SKM-1 (cell line): ENCODE measurements at regions not wholly inside any gene's neighbourhood (a gene's known extent, or its start where the extent isn't known, plus 50 kb on each side); places are given as distances from the start of the nearest gene placed in this dataset.

Source experiments
- DNase-seq: peaks from one replicate; lab custom pipeline; 2025; ENCODE audit not compliant: unreplicated experiment; lab: John Stamatoyannopoulos, UW

- DNase-seq = no peak
These were observed 115.3 kb downstream of the POLR2M start for GRCh38 chr15:57821826-57822225.

DNA sequence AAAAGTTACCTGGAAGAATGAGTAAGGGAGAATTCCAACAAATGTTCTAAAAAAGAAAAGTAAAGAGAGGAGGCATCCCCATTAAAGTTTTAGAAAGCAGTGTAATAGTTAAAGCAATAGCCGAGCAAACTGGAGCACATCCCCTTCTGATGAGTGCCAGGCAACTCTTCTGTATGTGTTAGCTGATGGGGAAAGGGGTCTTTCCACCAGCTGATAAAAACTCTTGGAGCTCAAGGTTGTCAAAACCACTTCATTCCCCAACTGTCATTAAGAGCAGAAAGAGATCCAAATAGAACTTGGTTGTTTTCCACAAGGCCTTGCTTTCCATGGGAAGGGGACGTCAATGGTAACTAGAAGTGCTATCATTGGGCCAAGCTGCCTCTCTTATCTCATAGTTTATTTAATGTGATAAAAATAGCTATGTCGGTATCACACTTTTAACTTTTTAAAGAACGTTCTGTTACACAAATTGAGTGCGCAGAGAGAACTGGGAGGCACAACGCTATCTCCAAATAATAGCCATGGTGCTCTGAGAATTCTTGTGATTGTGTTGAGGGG, 116.9 kb downstream of the POLR2M start:
- DNase-seq = no peak

DNA sequence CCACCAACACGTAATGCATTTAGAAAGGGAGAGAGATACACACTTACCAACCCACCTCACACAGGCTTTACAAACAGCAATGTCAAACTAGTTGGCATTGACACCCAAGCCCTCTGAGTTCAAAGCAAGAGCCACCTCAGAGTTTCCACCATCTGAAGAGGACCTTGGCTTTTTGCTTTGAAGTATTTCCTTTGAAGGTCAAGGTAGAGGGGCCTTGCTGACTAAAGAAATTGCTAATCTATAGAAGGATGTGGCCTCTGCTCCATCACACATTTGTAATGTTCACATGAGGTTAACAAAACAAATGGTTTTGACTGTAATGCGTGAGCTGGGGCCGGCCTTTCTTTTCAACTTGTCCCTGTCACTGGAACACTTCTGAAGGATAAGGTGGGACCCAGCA, 117.7 kb downstream of the POLR2M start:
- no peak for DNase-seq

GRCh38 chr15:57827021-57827420, 120.5 kb downstream of the POLR2M start:
- no peak for DNase-seq

DNA sequence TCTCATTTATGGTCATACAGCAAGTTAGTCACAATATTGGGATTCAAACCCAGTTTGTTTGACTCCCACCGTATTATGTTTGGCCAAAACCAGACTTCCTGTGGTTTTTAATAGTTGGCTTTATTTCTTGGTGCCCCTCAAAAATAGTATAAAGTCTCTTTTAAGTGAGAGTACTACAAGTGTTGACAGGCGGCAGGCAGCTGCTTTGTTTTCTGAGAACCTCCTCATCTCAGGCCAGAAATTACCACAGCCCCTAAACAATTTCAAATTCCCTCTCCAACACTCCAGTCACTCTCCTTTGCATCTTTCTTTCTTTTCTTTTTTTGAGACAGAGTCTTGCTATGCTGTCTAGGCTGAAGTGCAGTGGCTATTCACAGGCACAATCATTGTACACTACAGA, 121.5 kb downstream of the POLR2M start:
- no peak for DNase-seq

GRCh38 chr15:57832183-57832582, 125.7 kb downstream of the POLR2M start:
- DNase-seq = no peak

DNA sequence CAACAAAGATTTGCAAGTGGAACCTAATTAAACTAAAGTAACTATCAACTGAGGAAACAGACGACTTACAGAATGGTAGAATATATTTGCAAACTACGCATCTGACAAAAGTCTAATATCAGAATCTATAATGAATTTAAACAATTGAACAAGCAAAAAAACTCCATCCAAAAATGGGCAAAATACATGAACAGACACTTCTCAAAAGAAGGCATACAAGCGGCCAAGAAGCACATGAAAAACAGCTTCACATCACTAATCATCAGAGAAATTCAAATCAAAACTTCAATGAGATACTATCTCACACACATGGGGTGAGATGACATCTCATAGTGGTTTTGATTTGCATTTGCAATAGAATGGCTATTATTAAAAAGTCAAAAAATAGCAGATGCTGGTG, 128.6 kb downstream of the POLR2M start:
- no peak for DNase-seq

DNA sequence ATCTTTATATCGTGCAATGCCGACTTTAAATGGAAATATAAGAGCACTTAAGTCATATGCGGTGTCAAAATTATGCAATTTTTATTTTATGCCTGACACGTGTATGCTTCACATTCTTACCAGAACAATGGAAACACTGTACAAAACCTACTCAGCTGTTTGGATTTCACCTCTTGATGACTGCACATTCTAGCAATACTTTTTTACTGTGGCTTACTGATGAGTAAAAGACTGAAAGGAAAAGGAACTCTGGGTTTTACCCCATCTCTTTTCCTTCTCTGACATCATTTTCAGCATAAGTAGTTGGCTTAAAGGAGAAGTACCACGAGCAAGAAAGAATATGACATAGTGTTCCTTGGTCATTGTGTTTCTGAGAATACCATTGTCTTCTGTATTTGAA, 142.8 kb downstream of the POLR2M start:
- no peak for DNase-seq

- DNase-seq = no peak
These were observed 148.0 kb downstream of the POLR2M start for GRCh38 chr15:57854531-57854930.

DNA sequence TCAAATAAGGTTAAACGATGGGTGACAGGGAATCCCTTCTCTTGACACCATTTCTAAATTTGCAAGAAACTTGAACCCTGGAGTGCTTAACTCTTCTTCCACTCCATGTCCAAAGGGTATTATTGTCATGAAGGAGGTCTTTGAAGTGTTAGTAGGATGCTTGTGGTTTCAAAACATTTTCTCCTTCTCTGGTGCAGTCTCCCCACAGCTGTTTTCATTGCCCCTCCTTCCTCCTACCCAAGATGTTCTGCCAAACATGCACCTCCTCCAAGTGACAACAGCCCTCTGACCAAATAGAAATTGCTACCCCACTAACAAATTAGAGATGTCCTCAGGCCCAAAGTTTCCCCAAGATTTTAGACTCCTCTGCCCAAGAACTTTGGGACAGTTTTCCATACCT, 151.4 kb downstream of the POLR2M start:
- no peak for DNase-seq

- DNase-seq = no peak
These were observed 152.7 kb downstream of the POLR2M start for GRCh38 chr15:57859130-57859685.

- peak; percentile 49 for DNase-seq
These were observed 154.6 kb downstream of the POLR2M start for GRCh38 chr15:57861034-57861638.

GRCh38 chr15:57861815-57862586, 155.5 kb downstream of the POLR2M start:
- no peak for DNase-seq

GRCh38 chr15:57862761-57863160, 156.2 kb downstream of the POLR2M start:
- no peak for DNase-seq

DNA sequence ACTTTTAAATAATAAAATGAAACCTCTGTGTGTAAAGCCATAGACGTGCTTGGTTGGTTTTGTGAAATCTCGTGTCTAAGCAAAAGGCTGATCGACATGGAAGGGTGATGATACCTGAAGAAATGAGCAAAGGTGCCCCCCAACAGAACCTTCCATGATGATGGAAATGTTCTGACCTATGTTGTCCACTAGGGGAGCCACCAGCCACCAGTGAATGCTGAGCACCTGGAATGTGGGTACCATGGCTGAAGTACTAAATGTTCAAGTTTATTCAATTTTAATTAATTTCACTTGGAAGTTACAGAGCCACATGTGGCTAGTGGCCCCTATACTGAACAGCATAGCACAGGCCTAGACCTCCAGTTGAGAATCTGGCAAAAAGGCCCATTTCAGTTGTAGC, 158.8 kb downstream of the POLR2M start:
- DNase-seq = no peak

DNA sequence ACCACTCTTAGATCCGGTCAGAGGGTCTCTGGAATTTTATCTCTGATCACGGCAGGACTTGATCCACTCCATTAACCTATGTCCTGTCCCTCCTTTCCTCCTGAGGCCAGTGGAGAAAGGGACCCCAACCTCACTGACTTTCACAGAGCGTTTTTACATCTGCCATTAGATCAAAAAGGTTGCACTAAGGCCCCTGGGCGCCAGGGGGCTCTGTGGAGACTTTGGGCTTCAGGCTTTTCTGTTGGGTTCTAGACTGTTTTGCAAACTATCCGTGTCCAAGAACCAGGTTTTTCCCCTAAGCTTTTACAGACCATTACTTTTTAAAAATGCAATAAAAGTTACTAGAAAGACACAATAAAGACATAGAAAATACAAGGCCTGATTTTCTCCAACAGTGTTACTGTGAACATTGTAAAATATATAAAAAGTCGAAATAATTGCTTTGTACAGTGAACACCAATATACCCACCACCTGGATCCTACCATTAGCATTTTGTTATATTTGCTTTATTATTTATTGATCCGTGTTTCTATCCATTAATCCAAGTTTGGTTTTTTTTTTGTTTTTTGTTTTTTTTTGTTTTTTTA, 159.7 kb downstream of the POLR2M start:
- no peak for DNase-seq

DNA sequence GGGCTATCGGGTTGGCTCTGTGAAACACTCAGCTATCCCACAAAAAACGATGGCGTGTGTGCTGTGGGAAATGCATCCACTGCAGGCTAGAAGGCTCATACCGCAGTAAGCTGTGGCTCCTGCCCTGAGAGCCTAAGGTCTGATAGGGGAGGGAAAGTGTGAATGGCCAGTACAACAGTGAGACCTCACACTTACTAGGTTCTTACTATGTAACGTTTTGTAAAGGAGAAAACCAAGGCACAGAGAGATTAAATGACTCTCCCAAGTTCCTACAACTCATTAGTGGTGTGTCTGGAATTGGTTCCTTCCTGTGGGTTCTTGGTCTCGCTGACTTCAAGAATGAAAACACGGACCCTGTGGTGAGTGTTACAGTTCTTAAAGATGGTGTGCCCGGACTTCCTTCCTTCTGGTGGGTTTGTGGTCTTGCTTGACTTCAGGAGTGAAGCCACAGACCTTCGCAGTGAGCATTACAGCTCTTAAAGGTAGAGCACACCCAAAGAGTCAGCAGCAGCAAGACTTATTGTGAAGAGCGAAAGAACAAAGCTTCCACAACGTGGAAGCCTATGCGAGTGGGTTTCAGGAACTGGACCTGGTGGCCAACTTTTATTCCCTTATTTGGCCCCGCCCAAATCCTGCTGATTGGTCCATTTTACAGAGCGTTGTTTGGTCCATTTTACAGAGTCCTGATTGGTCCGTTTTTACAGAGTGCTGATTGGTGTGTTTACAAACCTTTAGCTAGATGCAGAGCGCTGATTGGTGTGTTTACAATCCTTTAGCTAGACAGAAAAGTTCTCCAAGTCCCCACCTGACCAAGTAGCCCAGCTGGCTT, 161.7 kb downstream of the POLR2M start:
- no peak for DNase-seq

DNA sequence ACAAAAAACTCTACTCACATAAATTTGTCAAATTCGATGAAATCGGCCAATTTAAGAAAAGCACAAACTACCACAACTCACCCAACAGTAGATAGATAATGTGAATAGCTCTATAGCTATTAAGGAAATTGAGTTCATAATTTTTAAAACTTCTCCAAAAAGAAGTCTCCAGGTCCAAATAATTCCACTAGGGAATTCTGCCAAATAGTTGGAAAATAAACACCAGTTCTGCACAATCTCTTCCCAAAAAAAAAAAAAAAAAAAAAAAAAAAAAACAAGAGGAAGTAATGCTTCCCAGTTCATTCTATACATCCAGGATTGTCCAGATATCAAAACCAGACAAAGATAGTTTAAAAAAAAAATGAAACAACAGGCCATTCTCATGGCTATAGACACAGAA, 164.2 kb downstream of the POLR2M start:
- no peak for DNase-seq

- DNase-seq = no peak
These were observed 165.9 kb downstream of the POLR2M start for GRCh38 chr15:57872281-57873030.

DNA sequence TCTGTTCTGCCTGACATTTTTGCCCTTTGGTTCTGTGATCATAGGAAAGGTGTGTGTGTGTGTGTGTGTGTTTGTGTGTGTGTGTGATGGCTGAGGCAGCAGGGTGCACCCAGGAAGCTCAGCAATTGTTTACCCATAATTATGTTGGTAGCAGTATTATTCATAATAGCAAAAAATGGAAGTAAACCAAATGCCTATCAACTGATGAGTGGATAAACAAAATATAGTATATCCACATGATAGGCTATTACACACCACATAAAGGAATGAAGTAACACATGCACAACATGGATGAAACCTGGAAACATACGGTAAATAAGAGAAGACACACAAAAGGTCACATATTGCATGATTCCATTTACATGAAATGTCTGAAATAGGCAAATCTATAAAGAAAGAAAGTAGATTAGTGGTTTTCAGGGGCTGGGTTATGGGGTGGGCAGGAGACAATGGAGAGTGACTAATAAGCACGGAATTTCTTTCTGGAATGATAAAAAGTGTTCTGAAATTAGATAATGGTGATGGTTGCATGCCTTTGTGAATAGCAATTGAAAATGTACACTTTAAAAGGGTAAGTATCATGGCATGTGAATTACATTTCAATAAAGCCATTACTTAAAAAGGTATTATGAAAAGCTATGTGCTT, 167.2 kb downstream of the POLR2M start:
- no peak for DNase-seq
